SU-DHL-6 (cell line): ENCODE measurements at regions not wholly inside any gene's neighbourhood (a gene's known extent, or its start where the extent isn't known, plus 50 kb on each side); places are given as distances from the start of the nearest gene placed in this dataset.

ENCODE experiments used
- CTCF ChIP-seq: fragments of 200-600 bp; sonication (generic); IDR thresholded peaks from one replicate; pipeline ENCODE4 v1.5.1; 2017; ENCODE audit warnings: antibody characterized with exemption, mild to moderate bottlenecking, low read length, moderate library complexity; ENCODE audit not compliant: insufficient read depth, poor library complexity, severe bottlenecking
- EZH2phosphoT487 ChIP-seq: fragments of 200-600 bp; sonication (generic), shearing (Covaris generic); conservative IDR thresholded peaks from 2 replicates; pipeline ENCODE4 v1.6.1; 2018; ENCODE audit warnings: mild to moderate bottlenecking, antibody characterized with exemption, low read length, moderate library complexity, mixed read lengths

- no peak for TF ChIP-seq CTCF
- no peak for TF ChIP-seq EZH2phosphoT487
These were observed 57.8 kb upstream of the NKAIN2 start for GRCh38 chr6:123745895-123746294.
